GM18867 (cell line): ENCODE measurements at regions not wholly inside any gene's neighbourhood (a gene's known extent, or its start where the extent isn't known, plus 50 kb on each side); places are given as distances from the start of the nearest gene placed in this dataset.

Source experiments
- ATAC-seq: cut with Tn5 transposase; IDR thresholded peaks from one replicate; pipeline ENCODE4 v1.9.1; 2021; ENCODE audit warnings: mild to moderate bottlenecking, moderate library complexity; ENCODE audit not compliant: unreplicated experiment

DNA sequence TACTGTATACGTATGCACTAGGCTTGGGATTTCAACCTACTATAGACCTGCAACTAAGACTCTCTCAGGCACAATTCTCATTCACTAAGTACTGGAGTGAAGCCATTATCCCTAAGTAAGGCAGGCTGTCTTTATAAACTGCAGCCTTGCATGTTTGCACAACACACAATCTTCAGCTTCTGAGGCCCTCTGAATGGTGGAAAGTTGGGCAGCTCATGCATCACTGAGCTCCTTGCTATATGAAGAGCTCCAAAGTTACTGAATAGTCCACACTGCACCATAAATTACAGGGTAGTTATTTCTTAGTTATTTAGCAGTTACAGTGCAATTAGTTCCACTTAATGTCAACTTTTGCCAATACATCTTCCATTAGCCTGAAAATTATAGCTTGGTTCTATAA, 384.6 kb downstream of the BRINP1 start:
- ATAC-seq: no peak

DNA sequence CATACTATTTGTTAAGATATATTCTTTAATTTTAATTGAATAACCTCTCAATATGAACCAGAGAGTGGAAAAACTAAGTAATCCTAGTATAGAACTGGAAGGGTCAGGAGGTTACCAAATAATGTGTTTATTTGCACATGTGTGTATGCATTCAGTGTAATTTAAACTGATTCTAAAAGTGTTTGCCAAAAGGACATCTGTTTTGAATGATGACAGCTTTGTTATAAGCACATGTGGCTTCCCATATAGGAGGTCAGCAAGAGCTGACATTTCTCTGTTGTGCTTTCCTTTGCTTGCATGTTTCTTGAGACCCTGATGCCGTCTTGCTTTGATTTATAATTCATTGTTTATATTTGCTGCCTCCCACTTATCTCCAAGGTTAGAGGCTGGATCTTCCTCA, 383.4 kb downstream of the BRINP1 start:
- no peak for ATAC-seq

DNA sequence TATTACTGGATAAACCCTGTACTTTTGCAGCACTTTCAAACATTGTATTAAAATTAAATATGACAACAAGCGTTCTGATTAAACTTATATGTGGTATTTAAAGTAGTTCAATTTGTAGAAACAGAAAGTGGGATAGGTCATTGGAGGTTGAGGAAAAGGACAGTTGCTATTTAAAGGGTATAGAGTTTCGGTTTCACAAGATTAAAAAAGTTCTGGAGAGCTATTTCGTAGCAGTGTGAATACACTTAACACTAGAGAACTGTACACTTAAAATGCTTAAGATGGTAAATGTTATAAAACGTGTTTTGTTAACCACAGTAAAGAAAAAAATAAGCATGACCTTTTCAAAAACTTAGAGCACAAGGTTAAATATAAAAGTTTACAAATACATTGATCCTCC, 382.1 kb downstream of the BRINP1 start:
- ATAC-seq: no peak

DNA sequence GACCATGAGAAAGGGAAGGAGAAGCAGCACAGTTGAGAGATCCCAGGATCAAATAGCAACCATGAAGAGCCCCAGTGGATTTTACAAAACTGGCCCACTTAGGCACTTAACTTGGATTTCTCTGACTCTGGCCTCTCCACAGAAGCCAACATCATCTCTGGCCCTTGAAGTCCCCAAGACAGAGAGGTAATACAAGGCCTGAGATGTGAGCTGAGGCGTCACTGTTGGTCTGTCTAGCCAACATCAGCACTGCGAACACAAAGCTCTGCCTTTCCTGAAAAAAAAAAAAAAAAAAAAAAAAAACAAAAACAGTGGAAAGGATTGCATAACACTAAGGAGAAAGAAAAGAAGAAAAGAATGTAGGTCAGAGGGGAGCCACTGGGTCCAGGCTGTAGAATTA, 378.3 kb downstream of the BRINP1 start:
- ATAC-seq: no peak

DNA sequence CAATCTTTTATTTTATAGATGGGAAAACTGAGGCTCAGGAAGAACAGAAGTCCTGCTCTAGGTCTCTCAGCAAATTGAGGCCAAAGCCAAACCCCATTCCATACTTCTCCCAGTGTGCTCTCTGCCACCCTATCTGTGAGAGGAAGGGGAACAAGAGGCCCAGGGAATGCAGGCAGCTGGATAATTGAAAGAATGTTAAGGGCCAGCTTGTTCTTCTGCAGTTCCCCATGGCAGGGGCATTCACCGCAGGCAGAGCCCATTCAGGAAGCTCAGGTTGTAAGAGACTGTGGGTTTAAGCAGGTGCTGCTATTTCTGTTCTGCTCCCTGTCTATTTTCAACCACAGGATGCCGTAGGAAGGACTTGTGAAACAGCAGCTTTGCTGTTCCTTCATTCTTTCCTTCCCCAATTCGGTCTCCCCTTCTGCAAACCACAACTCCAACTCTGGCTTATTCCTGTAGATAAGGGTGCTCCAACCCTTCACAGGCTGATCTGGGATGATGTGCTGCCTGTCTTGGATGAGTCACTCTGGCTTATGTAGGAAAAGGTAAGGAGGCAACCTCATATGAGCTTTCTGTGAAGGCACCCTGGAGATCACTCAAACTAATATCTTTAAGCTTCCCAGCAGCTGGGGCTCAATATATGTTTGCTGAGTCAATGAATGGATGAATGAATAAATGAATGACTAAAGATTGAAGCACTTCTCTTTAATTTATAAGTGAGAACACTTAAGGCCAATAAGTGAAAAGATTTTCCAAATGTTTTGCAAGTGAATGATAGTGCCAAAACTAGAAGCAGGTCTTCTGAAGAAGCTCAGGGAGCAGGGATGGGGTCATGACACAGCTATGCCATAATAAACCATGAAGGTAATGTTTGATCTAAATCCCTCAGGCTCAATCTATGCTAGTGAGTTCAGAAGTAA, 377.6 kb downstream of the BRINP1 start:
- ATAC-seq: no peak

DNA sequence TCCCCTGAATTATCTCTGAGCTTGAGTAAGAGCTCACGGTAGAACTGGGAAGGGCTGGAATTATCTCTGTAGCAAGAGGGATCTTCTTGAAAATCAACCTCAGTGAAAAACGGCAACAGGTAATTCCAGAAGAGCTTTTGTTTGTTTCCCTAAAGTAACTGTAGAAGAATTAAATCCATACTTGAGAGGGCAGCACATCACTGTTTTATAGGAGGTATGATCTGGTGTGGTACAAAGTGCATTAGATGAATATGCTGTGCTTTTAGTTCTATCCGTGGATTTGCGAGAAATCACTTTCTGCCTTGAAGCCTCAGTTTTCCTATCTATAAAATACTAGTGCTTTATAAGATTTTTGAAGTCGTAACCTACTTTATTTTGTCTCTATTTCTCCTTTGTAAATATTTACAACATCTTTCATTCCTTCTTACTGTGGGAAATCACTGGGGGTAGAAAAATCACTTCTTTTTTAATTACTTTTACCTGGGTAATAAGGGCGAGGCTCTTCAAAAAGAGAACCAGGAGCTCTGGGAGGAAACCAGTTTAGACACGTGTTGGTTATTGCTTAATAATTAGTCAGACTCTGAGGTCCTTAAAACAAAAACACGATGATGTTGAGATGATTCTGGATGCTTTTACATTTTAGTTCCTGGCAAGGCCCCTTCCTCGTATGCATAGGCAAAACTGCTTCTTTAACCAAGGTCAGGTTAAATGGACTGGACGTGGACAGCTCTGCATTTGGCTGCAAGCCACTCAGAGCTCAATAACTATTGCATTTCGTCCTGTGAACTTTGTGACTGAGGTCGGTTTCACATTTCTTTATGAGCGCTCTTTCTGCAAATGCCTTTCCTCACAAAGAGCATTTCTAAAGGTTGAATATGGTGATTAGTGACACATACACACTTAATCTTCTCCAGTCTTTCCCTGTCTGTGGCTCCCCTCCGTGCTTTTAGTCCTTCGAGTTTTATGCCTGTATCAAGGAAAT, 376.1 kb downstream of the BRINP1 start:
- ATAC-seq: no peak

DNA sequence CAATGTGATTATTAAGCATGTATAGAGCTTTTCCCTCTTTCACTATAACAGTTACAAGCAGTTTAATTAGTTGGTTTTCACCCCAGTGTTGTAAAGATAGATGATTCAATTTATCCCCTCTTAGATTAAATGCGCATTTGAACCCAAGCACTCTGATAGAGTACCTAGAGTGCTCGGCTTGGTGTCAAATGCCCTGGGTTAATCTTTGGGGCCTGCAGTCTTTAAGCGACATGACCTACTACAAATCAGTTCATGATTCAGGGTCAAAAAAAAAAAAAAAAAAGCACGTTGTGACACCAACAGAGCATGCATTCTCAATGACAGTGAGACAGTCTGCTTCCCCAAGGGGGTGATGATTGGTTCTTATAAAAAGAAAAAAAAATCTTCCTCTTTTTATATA, 375.3 kb downstream of the BRINP1 start:
- ATAC-seq: no peak

DNA sequence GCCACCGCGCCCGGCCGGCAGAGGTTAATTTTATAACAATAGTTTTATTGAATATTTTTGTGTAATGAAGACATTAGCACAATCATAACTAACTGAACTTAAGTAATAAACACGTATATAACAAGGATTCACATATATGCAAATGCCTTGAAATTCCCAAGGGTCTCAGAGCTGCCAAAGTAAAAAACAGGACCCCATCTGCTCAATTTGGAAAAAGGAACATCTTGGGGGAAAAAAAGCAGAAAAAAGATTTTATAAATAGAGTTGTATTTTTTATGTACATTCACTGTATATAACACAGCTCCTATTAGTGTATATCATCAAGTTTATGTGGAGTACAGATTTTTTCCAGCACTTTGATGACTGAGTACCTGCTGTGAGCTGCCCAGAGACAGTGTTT, 366.7 kb downstream of the BRINP1 start:
- no peak for ATAC-seq

DNA sequence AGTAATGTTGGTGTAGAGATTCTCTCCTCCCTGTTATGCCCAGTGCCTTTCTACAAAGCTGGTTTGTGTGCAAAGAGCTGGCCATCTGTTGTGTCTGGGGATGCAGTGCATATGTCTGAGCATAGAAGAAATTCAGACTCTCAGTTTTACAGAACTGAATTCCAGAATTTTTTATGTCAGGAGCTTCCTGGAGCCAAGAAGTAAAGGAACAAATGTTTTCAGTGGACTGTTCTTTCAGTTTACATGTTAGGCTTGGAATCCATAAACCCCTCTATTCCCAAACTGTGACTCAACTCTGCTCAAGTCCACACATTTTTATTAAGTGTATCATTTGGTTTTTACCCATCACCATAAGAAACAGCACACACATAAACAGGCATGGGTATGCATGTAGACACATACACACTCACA, 366.0 kb downstream of the BRINP1 start:
- ATAC-seq: no peak

DNA sequence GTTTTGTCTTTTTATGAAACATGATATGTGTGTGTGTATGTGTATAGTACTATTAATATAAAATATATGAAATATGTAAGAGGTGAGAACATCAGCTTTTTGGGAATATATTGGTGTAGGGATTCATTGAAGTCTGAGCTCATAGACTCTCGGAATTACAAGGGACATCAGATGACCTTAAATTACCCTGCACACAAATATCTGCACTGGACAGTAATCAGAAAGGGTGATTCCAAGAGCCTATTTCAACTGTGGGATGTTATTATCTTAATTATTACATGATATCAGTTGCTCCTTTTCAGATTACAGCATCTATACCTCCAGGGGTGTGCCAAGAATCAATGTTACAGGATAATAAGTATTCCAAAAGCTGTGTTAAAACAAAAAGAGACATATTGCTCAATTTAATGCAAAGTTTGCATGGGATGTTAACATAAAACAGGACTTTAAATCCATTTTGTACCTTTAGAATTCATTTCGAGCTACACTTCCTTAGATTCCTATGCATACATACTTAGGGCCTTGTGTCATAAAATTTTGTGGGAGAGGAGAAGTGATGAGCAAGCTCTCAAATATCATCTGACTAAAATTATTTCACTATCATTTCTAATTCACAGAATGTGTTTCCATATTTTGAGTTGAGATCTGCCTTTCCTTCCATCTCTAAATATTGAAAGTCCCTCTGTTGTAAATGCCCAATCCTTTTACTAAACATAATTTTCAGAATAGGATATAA, 365.2 kb downstream of the BRINP1 start:
- no peak for ATAC-seq

DNA sequence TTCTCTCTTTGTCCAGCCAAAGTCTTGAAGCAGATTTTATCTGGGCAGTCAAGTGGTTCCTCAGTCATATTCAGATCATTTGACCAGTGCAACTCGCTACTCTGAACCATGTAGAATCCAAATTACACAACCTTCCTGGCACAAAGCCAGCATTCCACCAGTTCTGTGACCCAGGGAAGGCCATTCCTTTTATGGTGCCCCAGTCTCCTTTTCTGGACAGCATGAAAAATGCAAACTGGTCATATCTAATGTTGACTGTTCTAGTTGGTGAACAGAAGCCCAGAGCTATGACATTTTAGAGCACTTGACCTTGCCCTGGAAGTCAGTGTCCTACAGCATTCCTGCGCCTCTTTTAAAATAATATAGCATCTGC, 364.6 kb downstream of the BRINP1 start:
- ATAC-seq: no peak

DNA sequence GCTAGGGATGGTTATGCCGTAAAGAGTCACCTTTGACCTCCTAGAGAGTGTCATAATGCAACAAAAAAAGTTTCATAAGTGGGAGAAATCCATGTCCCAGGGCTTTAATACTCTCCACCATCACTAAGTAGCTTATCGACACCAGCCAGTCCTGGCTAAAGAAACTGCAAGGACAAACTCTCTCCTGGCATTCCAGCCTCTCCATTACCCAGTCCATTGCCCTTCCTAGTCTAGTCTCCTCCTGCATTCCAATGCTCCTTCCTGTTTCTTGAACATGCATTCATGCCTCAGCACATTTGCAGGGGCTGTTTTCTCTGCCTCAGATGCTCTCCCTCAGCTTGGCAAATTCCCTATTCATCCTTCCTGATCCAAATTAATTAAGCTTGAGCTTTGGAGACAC, 364.1 kb downstream of the BRINP1 start:
- ATAC-seq: no peak

DNA sequence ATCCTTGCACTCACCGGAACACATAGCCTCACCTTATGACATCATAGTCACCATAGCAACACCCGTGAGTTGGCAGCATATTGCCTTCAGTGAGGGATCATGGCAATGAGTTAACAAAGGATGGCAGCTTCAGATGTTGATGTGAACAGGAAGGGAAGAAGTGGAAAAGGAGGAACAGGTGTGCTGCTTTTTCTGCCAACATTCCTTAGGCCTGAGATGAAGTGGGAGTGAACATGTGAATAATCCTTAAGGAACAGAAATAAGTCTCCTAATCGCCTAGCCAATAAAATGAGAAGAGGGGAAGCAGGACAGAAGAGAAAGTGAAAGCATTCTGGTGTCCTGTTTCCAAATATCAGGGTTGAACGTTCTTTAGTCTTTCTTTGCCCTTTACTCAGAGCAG, 360.0 kb downstream of the BRINP1 start:
- no peak for ATAC-seq

DNA sequence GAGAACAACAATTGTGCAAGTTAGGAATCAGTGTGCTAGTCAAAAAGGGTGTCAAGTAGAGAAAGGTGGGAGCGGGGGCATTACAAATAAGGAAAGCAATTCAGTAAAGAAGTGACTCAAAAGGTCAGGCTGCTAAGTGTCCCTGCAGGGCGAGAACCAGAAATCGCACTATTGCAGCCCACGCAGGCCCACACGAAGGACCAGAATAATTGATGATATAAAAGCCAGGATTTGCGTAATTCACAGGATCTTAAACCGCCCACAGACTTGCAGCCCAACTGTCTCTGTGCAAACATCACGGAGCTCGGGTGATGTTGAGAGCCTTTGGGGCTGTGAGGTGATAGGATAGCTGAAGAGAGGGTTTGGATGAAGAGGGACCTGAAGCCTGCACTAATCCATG, 349.0 kb downstream of the BRINP1 start:
- ATAC-seq: no peak

DNA sequence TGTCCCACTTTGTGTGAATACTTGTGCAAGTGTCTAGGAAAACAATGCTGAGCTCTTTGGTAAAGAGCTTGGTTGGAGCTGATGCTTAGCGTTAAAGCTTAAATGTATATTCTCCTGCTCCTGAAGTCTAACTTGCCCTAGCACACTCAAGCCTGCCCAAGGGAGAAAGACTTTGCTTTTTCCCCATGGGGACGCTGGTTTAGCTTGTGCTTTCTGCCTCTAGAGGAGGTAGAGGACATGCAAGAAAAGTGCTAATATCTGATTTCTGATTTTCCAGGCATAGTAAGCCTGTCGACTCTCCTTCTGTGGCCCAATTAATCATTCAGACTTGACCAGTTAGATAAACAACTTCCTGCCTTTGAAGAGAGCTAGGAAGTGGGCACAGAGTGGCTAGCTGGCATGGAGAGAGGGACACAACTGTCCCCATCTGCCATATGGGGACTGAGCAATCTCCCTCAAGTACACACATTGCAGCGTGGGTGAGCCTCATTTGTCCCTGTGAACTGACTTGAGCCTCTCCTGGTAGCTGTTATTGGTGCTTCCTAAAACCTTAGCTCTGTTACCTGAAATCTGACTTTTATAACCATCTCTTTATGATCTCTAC, 348.4 kb downstream of the BRINP1 start:
- no peak for ATAC-seq

DNA sequence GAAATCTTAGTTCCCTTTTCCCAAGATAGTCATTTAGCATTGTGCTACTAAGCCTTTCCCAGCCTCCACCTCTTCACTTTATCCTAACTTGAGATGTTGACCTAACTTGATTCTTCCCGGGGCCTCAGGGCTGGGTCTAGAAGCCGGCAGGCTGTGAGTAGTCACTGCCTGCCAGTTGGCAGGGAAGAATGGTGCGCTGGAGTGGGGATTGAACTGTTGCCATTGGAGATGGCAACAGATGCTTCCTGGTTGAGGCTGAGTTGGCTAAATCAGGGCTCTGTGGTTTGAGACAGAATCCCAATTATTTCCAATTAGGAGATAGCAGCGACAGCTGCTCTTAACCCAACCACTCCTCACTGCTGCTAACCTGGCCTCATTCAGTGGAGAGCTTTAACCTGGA, 343.1 kb downstream of the BRINP1 start:
- ATAC-seq: no peak

DNA sequence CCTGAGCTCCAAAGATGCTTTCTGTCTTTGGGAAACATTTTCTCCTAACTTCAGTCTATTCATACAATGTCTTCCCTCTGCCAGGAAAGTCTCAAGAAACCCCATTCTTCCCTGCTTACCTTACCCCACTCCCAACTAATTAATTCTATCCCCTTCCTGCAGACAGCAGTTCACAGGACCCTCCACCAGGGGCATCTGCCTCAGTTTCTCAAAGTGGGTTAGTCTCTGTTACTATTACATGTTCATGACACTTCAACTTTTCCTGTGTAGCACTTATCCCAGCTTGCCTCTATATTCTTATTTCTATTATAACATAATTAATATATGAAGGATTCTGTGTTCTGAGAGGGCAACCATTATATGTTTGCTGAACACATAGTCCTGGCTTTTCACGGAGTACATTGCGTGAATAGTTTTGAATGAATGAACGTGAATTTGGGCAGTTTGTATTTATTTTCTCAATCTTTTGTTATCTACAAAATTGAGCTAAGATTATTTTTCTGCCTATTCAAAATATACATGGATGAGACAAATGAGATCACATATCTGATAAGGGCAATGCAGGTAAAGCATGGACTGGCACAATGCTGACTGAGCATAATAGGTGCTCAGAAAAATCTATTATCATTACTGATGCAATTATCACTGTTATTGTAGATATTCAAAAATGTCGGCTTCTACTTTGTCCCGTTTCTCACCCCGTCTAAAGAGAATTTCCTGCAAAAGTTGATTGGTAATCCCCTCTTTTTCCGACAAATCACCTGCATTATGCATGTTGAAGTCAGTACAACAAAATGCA, 341.1 kb downstream of the BRINP1 start:
- no peak for ATAC-seq

DNA sequence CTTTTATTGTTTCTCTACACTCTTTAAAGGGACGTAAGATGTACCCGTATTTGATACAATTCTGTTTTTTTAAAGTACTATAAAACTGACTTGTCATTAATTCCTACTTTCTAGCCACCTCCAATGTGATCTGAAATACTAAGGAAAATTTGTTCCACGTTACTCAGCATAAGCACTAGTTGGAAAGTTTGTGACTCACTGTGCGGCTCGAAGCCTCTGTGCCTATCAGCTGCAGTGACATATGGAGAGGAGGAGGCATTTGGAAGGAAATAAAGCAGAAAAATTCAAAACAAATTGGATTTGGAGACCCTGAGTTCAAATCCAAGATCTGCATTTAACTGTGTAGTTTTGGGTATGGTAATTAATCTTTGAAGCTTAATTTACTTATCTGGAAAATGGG, 339.3 kb downstream of the BRINP1 start:
- ATAC-seq: no peak

DNA sequence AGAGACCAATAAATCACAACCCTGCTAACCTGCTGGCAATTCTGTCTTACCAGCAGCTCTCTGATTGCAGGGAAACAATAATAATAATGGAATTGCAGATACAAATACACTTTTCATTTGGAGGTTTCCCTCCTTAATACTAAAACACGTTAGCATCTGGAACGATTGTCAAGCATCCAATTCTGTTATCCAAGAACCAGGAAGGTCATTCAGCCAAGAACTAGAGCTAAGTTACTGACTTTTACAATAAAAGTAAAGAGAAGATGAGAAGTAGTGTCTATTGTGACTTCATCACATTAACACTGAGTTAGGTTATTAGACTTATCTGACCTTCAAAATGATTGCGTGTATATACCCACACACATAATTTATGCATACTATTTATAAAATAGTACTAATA, 335.6 kb downstream of the BRINP1 start:
- no peak for ATAC-seq

DNA sequence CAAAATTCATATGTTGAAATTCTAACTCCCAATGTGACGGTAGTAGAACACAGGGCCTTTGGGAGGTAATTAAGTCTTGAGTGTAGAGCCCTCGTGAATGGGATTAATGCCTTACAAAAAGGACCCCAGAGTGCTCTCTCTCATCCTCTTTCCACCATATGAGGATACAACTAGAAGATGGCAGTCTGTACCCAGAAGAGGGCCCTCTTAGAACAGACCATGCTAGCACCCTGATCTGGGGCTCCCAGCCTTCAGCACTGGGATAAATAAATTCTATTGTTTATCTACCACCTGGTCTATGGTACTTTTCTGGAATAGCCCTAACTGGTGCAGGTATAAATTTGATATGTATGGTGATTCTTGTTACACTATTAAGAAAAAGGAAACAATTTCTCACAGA, 332.3 kb downstream of the BRINP1 start:
- ATAC-seq: no peak
